ENCODE measurements at regions not wholly inside any gene's neighbourhood (a gene's known extent, or its start where the extent isn't known, plus 50 kb on each side); places are given as distances from the start of the nearest gene placed in this dataset.

DNA sequence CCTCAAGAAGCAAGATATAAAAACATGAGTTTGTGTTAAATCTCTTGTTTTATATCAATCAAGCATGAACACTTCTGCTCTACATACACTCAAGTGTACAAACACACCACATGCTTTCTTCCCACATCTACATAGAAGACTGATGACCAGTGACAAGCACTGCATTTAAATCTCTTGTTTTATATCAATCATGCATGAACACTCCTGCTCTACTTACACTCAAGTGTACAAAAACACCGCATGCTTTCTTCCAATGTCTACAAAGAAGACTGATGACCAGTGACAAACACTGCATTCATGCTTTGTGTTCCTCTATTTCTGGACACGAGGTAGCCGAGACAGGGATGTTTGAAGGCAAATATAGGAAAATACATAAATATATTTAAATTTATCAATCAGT lies 642.0 kb upstream of the PFKP start:
- no peaks in the 10 kb centered on the region for H3K4me1 ChIP-seq (ENCODE audit: insufficient read depth)
- H3K27ac ChIP-seq, result no peak overlapping the region
- H3K4me3 ChIP-seq, result no peak overlapping the region
- WGBS, 3 donors, result 85 to 89% (median 86%) methylated on average over 3 of the region's 3 CpGs
- TF ChIP-seq EP300 (IDR thresholded peaks at IDR 0.05) (no peak), POLR2A (IDR thresholded peaks at IDR 0.05) (no peak)
- TF ChIP-seq, protein P1, sequence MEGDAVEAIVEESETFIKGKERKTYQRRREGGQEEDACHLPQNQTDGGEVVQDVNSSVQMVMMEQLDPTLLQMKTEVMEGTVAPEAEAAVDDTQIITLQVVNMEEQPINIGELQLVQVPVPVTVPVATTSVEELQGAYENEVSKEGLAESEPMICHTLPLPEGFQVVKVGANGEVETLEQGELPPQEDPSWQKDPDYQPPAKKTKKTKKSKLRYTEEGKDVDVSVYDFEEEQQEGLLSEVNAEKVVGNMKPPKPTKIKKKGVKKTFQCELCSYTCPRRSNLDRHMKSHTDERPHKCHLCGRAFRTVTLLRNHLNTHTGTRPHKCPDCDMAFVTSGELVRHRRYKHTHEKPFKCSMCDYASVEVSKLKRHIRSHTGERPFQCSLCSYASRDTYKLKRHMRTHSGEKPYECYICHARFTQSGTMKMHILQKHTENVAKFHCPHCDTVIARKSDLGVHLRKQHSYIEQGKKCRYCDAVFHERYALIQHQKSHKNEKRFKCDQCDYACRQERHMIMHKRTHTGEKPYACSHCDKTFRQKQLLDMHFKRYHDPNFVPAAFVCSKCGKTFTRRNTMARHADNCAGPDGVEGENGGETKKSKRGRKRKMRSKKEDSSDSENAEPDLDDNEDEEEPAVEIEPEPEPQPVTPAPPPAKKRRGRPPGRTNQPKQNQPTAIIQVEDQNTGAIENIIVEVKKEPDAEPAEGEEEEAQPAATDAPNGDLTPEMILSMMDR (IDR thresholded peaks at IDR 0.05), result no peak
- intact Hi-C loops (cut with DNase I), result no loop called here
- H3K27me3 ChIP-seq, result no peaks in the 10 kb centered on the region
- no peaks in the 10 kb centered on the region for H3K36me3 ChIP-seq
- no peak for DNase-seq
- no peaks in the 10 kb centered on the region for H3K9me3 ChIP-seq

DNA sequence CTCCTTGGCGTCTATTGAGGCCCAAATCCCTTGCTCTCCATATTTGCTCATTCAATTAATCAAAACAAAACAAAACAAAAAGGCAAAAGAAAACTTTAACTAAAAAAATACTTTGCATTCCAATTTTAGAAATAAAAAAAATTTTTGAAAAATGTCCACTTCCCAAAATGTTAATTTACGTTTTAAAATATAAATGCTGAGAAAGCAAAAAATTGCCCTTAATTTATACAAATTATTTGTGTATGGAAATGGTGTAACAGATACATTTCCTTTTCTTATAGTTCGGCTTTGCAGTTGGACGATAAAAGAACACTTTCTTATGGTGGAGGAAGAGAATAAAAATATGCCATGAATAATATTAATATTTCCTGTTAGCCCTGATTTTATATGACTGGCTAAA lies 652.8 kb upstream of the PFKP start:
- no peaks in the 10 kb centered on the region for H3K4me1 ChIP-seq (ENCODE audit: insufficient read depth)
- H3K36me3 ChIP-seq, result no peaks in the 10 kb centered on the region
- H3K27ac ChIP-seq, result no peak overlapping the region
- 79 to 88% (median 80%) methylated on average over 4 of the region's 4 CpGs for WGBS, 3 donors
- no peak for TF ChIP-seq POLR2A (IDR thresholded peaks at IDR 0.05)
- TF ChIP-seq, protein P1 (IDR thresholded peaks at IDR 0.05), result no peak
- TF ChIP-seq EP300 (IDR thresholded peaks at IDR 0.05), result no peak
- no peak overlapping the region for H3K4me3 ChIP-seq
- H3K9me3 ChIP-seq, result no peaks in the 10 kb centered on the region
- no peaks in the 10 kb centered on the region for H3K27me3 ChIP-seq
- DNase-seq, result no peak
- intact Hi-C loops (cut with DNase I), result no loop called here

DNA sequence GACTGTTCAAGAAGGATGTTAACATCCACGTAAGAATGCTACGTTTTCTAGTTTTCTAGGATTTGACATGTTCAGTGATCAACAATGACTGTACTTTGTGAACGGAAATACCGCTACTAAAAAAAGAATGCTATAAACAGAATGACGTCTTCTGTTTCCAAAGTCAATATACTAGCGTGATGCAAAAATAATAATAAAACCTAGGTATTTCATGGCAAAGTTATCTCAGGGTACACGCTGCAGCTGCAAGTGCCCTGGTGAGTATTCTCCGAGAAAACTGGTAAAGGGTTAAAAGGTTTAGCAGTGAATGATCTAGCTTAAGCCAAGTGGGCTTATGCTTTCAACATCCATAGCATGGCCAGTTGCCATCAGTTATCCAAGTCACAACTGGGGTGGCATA lies 653.3 kb upstream of the PFKP start:
- Histone ChIP-seq H3K27me3 (no peaks in the 10 kb centered on the region), H3K4me3 (no peak overlapping the region), H3K36me3 (no peaks in the 10 kb centered on the region), H3K9me3 (no peaks in the 10 kb centered on the region), H3K27ac (no peak overlapping the region), H3K4me1 (ENCODE audit: insufficient read depth) (no peaks in the 10 kb centered on the region)
- intact Hi-C loops (cut with DNase I), result no loop called here
- TF ChIP-seq POLR2A (IDR thresholded peaks at IDR 0.05) (no peak), EP300 (IDR thresholded peaks at IDR 0.05) (no peak)
- TF ChIP-seq, protein P1 (IDR thresholded peaks at IDR 0.05), result no peak
- DNase-seq, result no peak
- WGBS, 3 donors, result 78 to 92% (median 83%) methylated on average over 8 of the region's 8 CpGs

DNA sequence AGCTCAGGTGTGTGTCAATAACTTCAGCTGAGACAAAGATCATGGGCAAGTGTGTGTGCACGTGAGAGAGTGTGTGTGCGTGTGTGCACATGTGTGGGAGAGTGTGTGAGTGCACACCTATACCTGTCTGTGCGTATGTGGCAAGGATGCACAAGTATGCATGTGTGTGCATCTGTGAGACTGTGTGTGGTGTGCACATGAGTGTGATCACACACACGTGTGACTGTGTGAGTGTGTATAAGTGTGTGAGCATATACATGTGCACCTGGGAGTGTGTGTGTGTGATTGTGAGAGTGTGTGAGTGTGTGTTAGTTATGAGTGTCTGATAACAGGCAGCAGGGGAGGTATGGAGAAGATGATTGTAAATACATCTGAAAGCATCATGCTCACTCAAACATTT lies 657.3 kb upstream of the PFKP start:
- H3K4me1 ChIP-seq (ENCODE audit: insufficient read depth), result no peaks in the 10 kb centered on the region
- no peak overlapping the region for H3K4me3 ChIP-seq
- H3K36me3 ChIP-seq, result no peaks in the 10 kb centered on the region
- H3K27ac ChIP-seq, result no peak overlapping the region
- TF ChIP-seq EP300 (IDR thresholded peaks at IDR 0.05), result no peak
- TF ChIP-seq, protein P1 (IDR thresholded peaks at IDR 0.05), result no peak
- TF ChIP-seq POLR2A (IDR thresholded peaks at IDR 0.05), result no peak
- no peak for DNase-seq
- H3K9me3 ChIP-seq, result no peaks in the 10 kb centered on the region
- WGBS, 3 donors, result 83 to 87% (median 83%) methylated on average over 4 of the region's 4 CpGs
- intact Hi-C loops (cut with DNase I), result no loop called here
- H3K27me3 ChIP-seq, result no peaks in the 10 kb centered on the region

DNA sequence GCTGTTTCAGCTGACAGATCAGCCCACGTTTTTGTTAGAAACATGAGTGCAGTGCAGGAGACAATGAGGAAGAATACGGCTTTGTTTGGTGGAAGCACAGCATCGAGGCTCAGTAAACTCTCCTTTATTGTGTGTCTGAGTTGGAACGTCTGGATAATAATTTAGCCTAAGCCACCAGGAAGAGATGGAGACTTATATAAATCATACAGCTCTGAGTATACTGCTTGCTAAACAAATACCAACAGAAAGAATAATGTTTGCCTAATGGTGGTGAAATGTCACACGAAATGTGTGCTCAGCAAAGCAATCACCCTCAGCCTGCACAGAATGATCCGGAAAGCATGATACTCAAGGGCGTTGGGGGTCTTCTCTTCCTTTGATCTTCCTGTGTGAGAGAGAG lies 664.1 kb upstream of the ADARB2 start:
- no peak overlapping the region for H3K4me3 ChIP-seq
- no peaks in the 10 kb centered on the region for H3K36me3 ChIP-seq
- no peak for DNase-seq
- H3K27ac ChIP-seq, result no peak overlapping the region
- no peaks in the 10 kb centered on the region for H3K27me3 ChIP-seq
- H3K4me1 ChIP-seq (ENCODE audit: insufficient read depth), result no peaks in the 10 kb centered on the region
- H3K9me3 ChIP-seq, result no peaks in the 10 kb centered on the region
- intact Hi-C loops (cut with DNase I), result no loop called here
- 57 to 64% (median 60%) methylated on average over 7 of the region's 7 CpGs for WGBS, 3 donors
- TF ChIP-seq EP300 (IDR thresholded peaks at IDR 0.05) (no peak), POLR2A (IDR thresholded peaks at IDR 0.05) (no peak)
- TF ChIP-seq, protein P1 (IDR thresholded peaks at IDR 0.05), result no peak
